H9 (cell line): ENCODE measurements at regions not wholly inside any gene's neighbourhood (a gene's known extent, or its start where the extent isn't known, plus 50 kb on each side); places are given as distances from the start of the nearest gene placed in this dataset.

Experiments used
- DNase-seq: peaks from one replicate; pipeline ENCODE4 v3.0.0-alpha.2; 2017
- H2AFZ ChIP-seq: one replicate; pipeline ENCODE4 v1.6.1; 2013; ENCODE audit warnings: mild to moderate bottlenecking, low read length, control low read depth, moderate library complexity
- H2AK5ac ChIP-seq: 2 replicates; pipeline ENCODE4 v1.6.1; 2013; ENCODE audit warnings: low read length, control low read depth, mixed read lengths; ENCODE audit not compliant: insufficient read length
- H2BK120ac ChIP-seq: one replicate; pipeline ENCODE4 v1.6.1; 2013; ENCODE audit warnings: low read depth, mild to moderate bottlenecking, low read length, control low read depth, inconsistent platforms; ENCODE audit not compliant: poor library complexity, severe bottlenecking
- H2BK12ac ChIP-seq: 2 replicates; pipeline ENCODE4 v1.6.1; 2013; ENCODE audit warnings: low read length, control low read depth, mixed read lengths, low read depth; ENCODE audit not compliant: insufficient read length
- H2BK15ac ChIP-seq: 2 replicates; pipeline ENCODE4 v1.6.1; 2013; ENCODE audit warnings: low read depth, low read length, control low read depth
- H2BK20ac ChIP-seq: one replicate; pipeline ENCODE4 v1.6.1; 2013; ENCODE audit warnings: low read depth, mild to moderate bottlenecking, low read length, control low read depth, inconsistent platforms; ENCODE audit not compliant: poor library complexity, severe bottlenecking
- H2BK5ac ChIP-seq: 2 replicates; pipeline ENCODE4 v1.6.1; 2013; ENCODE audit warnings: low read length, control low read depth, mixed read lengths; ENCODE audit not compliant: insufficient read length
- H3K14ac ChIP-seq: 2 replicates; pipeline ENCODE4 v1.6.1; 2013; ENCODE audit warnings: low read length, control low read depth; ENCODE audit not compliant: insufficient read depth
- H3K18ac ChIP-seq: 2 replicates; pipeline ENCODE4 v1.6.1; 2013; ENCODE audit warnings: low read depth, mild to moderate bottlenecking, mixed read lengths, low read length, control low read depth; ENCODE audit not compliant: insufficient read length
- H3K23ac ChIP-seq: 2 replicates; pipeline ENCODE4 v1.6.1; 2013; ENCODE audit warnings: low read length, control low read depth, mixed read lengths, low read depth; ENCODE audit not compliant: insufficient read length
- H3K23me2 ChIP-seq: 2 replicates; pipeline ENCODE4 v1.6.1; 2013; ENCODE audit warnings: low read depth, mild to moderate bottlenecking, mixed read lengths, low read length, control low read depth; ENCODE audit not compliant: insufficient read length, poor library complexity, severe bottlenecking
- H3K27ac ChIP-seq: 2 replicates; pipeline ENCODE4 v1.5.1; 2013; ENCODE audit warnings: low read length, control low read depth, mixed read lengths, low read depth; ENCODE audit not compliant: insufficient read length
- H3K27me3 ChIP-seq: 2 replicates; pipeline ENCODE4 v1.6.1; 2013; ENCODE audit warnings: low read length, control low read depth, inconsistent platforms; ENCODE audit not compliant: insufficient read depth
- H3K4ac ChIP-seq: 2 replicates; pipeline ENCODE4 v1.6.1; 2013; ENCODE audit warnings: low read depth, mild to moderate bottlenecking, control low read depth, inconsistent platforms, low read length, moderate library complexity
- H3K4me1 ChIP-seq: 2 replicates; pipeline ENCODE4 v1.6.1; 2013; ENCODE audit warnings: low read length, control low read depth, inconsistent platforms; ENCODE audit not compliant: insufficient read depth
- H3K4me2 ChIP-seq: 2 replicates; pipeline ENCODE4 v1.6.1; 2013; ENCODE audit warnings: low read length, control low read depth, mixed read lengths; ENCODE audit not compliant: insufficient read length, insufficient read depth
- H3K56ac ChIP-seq: 2 replicates; pipeline ENCODE4 v1.6.1; 2013; ENCODE audit warnings: low read depth, mild to moderate bottlenecking, mixed read lengths, low read length, control low read depth; ENCODE audit not compliant: insufficient read length
- H3K79me1 ChIP-seq: 2 replicates; pipeline ENCODE4 v1.6.1; 2013; ENCODE audit warnings: low read depth, mild to moderate bottlenecking, moderate library complexity, low read length, control low read depth, inconsistent platforms; ENCODE audit not compliant: insufficient read depth, poor library complexity, severe bottlenecking
- H3K79me2 ChIP-seq: 2 replicates; pipeline ENCODE4 v1.6.1; 2013; ENCODE audit warnings: low read length, control low read depth, inconsistent platforms; ENCODE audit not compliant: insufficient read depth
- H3K9ac ChIP-seq: 2 replicates; pipeline ENCODE4 v1.6.1; 2013; ENCODE audit warnings: low read length, control low read depth, mixed read lengths; ENCODE audit not compliant: insufficient read length; ENCODE audit errors: extremely low read depth
- H3K9me3 ChIP-seq: one replicate; pipeline ENCODE4 v1.6.1; 2013; ENCODE audit warnings: low read depth, low read length, inconsistent platforms; ENCODE audit not compliant: control insufficient read depth
- H3T11ph ChIP-seq: one replicate; pipeline ENCODE4 v1.6.1; 2013; ENCODE audit warnings: mild to moderate bottlenecking, low read length, control low read depth, inconsistent platforms
- H4K20me1 ChIP-seq: one replicate; pipeline ENCODE4 v1.6.1; 2013; ENCODE audit not compliant: control insufficient read depth, insufficient read length, insufficient read depth
- H4K5ac ChIP-seq: 2 replicates; pipeline ENCODE4 v1.6.1; 2013; ENCODE audit warnings: low read depth, mild to moderate bottlenecking, mixed read lengths, low read length, control low read depth; ENCODE audit not compliant: insufficient read length
- H4K8ac ChIP-seq: replicated peaks from 2 replicates; pipeline ENCODE4 v1.6.1; 2013; ENCODE audit warnings: low read length, control low read depth, mixed read lengths, low read depth; ENCODE audit not compliant: insufficient read length
- H4K91ac ChIP-seq: 2 replicates; pipeline ENCODE4 v1.6.1; 2013; ENCODE audit warnings: low read depth, mild to moderate bottlenecking, moderate library complexity, mixed read lengths, low read length, control low read depth; ENCODE audit not compliant: insufficient read length
- H3K27ac Mint-ChIP-seq, 3 experiments: 2 replicates in 2 of 3; 3 replicates in 1 of 3; pipeline ENCODE4 v1.8.0; 2020 to 2021; ENCODE audit warnings: mixed read lengths in 3 of 3, mild to moderate bottlenecking in 1 of 3, moderate library complexity in 1 of 3
- H3K27me3 Mint-ChIP-seq: 2 replicates; pipeline ENCODE4 v1.8.0; 2021; ENCODE audit warnings: low read depth, mild to moderate bottlenecking, moderate library complexity, mixed read lengths
- H3K36me3 Mint-ChIP-seq, 3 experiments: 2 replicates in 2 of 3; 3 replicates in 1 of 3; pipeline ENCODE4 v1.8.0; 2020 to 2021; ENCODE audit warnings: low read depth in 3 of 3, mixed read lengths in 3 of 3; ENCODE audit not compliant: insufficient read depth in 1 of 3
- H3K4me1 Mint-ChIP-seq, 2 experiments: 2 replicates each; pipeline ENCODE4 v1.8.0; 2020; ENCODE audit warnings: mixed read lengths in 2 of 2
- H3K4me3 Mint-ChIP-seq, 2 experiments: 2 replicates in 1 of 2; 3 replicates in 1 of 2; pipeline ENCODE4 v1.8.0; 2020 to 2021; ENCODE audit warnings: mild to moderate bottlenecking in 2 of 2, mixed read lengths in 2 of 2, moderate library complexity in 1 of 2
- H3K9me3 Mint-ChIP-seq, 2 experiments: 2 replicates in 1 of 2; 3 replicates in 1 of 2; pipeline ENCODE4 v1.8.0; 2020; ENCODE audit warnings: mild to moderate bottlenecking in 2 of 2, mixed read lengths in 2 of 2, moderate library complexity in 1 of 2
- CTCF ChIP-seq: fragments of 200-600 bp; sonication (generic); conservative IDR thresholded peaks from 3 replicates; pipeline ENCODE4 v1.8.0; 2021; ENCODE audit warnings: antibody characterized with exemption, mild to moderate bottlenecking
- WGBS: extraction: QIAGEN DNeasy Blood & Tissue Kit; methylation state at CpG from one replicate; pipeline ENCODE4 v1.1.7; 2013; ENCODE audit warnings: missing lambda C conversion rate, low lambda C conversion rate, mixed read lengths; ENCODE audit not compliant: insufficient read length; ENCODE audit errors: extremely low coverage; 5-methylcytosine and 5-hydroxymethylcytosine counted together

- Histone ChIP-seq H3K79me2 (no peaks in the 10 kb centered on the region), H2BK5ac (no peak overlapping the region), H3K56ac (no peak overlapping the region), H3K27ac (no peak overlapping the region), H3K23me2 (no peaks in the 10 kb centered on the region), H3K4me1 (no peaks in the 10 kb centered on the region), H3K9me3 (no peaks in the 10 kb centered on the region), H3K4me2 (no peak overlapping the region), H3K23ac (no peak overlapping the region), H2BK12ac (no peak overlapping the region), H3K27me3 (no peaks in the 10 kb centered on the region), H4K5ac (no peak overlapping the region), H3T11ph (no peak overlapping the region), H3K79me1 (no peaks in the 10 kb centered on the region), H2BK120ac (no peak overlapping the region), H3K4ac (no peak overlapping the region), H2AFZ (no peak overlapping the region), H2BK20ac (no peak overlapping the region), H2AK5ac (no peak overlapping the region), H3K9ac (no peak overlapping the region), H4K20me1 (no peaks in the 10 kb centered on the region), H4K91ac (no peak overlapping the region), H3K18ac (no peak overlapping the region), H4K8ac (no peak overlapping the region), H2BK15ac (no peak overlapping the region), H3K14ac (no peak overlapping the region)
- TF ChIP-seq CTCF: peak; percentile 57; the same call in 2 of the 3 replicates
- Mint-ChIP-seq H3K9me3 (peaks cover 0 to 4% of the 10 kb centered on the region in 2 experiments; a peak in 1 of 5 replicates), H3K36me3 (no peaks in the 10 kb centered on the region; a peak in 2 of 7 replicates), H3K27me3 (peaks cover 14% of the 10 kb centered on the region), H3K4me1 (peaks cover 5 to 10% of the 10 kb centered on the region in 2 experiments), H3K4me3 (no peak overlapping the region), H3K27ac (no peak overlapping the region)
- DNase-seq: peak; percentile 36
- WGBS: no CpG with 5 or more reads among the region's 7 CpGs
Measured at GRCh38 chr18:75546964-75547363, 119.5 kb upstream of the SMIM21 start.
